Fibroblast of the aortic adventitia (primary cell): ENCODE measurements at regions not wholly inside any gene's neighbourhood (a gene's known extent, or its start where the extent isn't known, plus 50 kb on each side); places are given as distances from the start of the nearest gene placed in this dataset.

ENCODE experiments used
- DNase-seq: peaks from one replicate; pipeline ENCODE4 v3.0.0-alpha.2; 2010; ENCODE audit warnings: low read depth
- H3K4me3 ChIP-seq: 2 replicates; pipeline ENCODE4 v1.5.1; 2011; ENCODE audit warnings: low read depth, mild to moderate bottlenecking, control low read depth, low read length, moderate library complexity
- TF ChIP-seq, protein P1 (sequence below): IDR thresholded peaks from 2 replicates; pipeline ENCODE4 v1.5.1; 2011; ENCODE audit warnings: mild to moderate bottlenecking, low read length, control low read depth, inconsistent platforms; ENCODE audit not compliant: insufficient read depth

DNA sequence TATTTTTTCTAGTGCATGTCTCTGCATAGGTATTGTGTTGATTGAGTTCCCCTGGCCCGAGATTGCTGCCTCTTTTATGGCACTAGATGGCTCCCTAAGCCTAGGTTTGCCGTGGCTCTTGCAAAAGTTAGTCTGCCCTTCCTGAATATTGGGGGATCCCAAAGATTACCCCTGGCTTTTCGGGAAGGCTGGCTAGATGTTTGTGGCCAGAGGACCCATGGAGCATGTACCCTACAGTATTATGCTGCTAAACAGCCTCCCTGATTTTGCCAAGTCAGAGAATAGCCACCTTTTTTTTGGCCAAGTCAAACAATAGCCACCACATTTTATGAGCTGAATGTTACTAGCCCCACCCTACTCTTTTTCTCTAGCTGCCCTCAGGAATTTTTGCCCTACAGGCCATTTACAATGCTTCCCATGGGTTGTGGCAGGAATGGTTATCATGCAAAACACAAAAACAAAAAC, 343.2 kb downstream of the OLFM3 start:
- TF ChIP-seq, protein P1, sequence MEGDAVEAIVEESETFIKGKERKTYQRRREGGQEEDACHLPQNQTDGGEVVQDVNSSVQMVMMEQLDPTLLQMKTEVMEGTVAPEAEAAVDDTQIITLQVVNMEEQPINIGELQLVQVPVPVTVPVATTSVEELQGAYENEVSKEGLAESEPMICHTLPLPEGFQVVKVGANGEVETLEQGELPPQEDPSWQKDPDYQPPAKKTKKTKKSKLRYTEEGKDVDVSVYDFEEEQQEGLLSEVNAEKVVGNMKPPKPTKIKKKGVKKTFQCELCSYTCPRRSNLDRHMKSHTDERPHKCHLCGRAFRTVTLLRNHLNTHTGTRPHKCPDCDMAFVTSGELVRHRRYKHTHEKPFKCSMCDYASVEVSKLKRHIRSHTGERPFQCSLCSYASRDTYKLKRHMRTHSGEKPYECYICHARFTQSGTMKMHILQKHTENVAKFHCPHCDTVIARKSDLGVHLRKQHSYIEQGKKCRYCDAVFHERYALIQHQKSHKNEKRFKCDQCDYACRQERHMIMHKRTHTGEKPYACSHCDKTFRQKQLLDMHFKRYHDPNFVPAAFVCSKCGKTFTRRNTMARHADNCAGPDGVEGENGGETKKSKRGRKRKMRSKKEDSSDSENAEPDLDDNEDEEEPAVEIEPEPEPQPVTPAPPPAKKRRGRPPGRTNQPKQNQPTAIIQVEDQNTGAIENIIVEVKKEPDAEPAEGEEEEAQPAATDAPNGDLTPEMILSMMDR, result peak; percentile 31
- no peak overlapping the region for H3K4me3 ChIP-seq
- peak; percentile 11 for DNase-seq

GRCh38 chr1:101664726-101665125, 332.0 kb downstream of the OLFM3 start:
- no peak overlapping the region for H3K4me3 ChIP-seq
- no peak for DNase-seq
- TF ChIP-seq, protein P1, result no peak

DNA sequence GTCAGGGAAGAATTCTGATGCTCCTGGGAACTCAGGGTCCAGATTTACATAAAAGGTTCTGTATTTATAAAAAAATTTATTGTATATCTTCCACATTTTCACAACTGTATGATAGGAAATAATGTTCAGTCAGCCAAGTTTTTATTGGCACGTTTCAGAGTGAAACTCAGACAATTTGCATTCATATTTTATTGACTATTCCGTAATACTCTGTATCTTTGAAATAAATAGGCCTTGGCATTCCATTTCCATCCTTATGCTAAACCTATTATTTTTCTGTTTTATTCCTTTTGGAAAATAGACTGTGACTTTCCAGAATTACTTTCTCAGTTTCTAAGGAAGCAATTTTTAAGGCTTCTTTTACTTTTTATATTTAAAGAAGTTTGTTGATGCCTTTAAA, 329.0 kb downstream of the OLFM3 start:
- DNase-seq, result no peak
- TF ChIP-seq, protein P1, result no peak
- no peak overlapping the region for H3K4me3 ChIP-seq

DNA sequence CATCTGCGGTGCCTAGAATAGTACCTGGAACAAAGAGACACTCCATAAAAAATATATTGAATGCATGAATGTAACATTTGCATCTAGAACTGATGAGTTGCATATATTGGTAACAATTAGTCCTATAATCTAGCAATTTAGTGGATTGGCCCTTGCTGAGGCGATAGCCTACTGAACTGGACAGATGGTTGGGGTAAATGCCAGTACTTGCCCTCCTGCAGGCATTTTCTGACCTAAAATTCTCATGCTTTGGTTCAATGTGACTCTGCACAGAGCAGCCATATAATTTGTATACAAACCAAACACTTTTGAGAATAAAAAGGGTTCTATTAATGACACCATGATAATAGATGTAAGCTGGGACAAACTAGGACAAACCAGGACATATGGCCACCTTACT, 313.6 kb downstream of the OLFM3 start:
- TF ChIP-seq, protein P1, result no peak
- H3K4me3 ChIP-seq, result no peak overlapping the region
- DNase-seq, result no peak

- DNase-seq, result no peak
- H3K4me3 ChIP-seq, result no peak overlapping the region
- TF ChIP-seq, protein P1, result no peak
Observed at GRCh38 chr1:101683561-101683960, 313.2 kb downstream of the OLFM3 start.

GRCh38 chr1:101697072-101697471, 299.7 kb downstream of the OLFM3 start:
- TF ChIP-seq, protein P1, result no peak
- H3K4me3 ChIP-seq, result no peak overlapping the region
- DNase-seq, result no peak

DNA sequence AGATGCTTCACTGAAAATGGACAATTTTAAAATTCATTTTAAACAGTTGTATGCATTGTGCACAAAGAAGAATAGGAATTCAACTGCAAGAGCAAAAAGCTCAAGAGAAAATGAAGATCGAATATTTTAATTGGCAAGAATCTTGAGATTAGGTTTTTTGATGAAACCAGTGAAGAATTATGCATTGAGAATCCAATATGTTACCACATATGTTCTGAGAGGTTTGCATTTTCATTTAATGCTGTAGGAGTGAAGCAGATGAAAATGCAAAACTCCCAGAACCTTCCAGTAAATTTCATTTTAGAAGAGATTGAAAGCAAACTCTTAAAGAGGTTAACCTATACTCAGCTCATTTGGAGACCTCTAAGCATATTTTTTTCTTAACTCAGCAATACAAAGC, 298.0 kb downstream of the OLFM3 start:
- TF ChIP-seq, protein P1, result no peak
- no peak for DNase-seq
- no peak overlapping the region for H3K4me3 ChIP-seq
